Heart left ventricle (tissue), 13 donors: ENCODE measurements at regions not wholly inside any gene's neighbourhood (a gene's known extent, or its start where the extent isn't known, plus 50 kb on each side); places are given as distances from the start of the nearest gene placed in this dataset.

ENCODE experiments used
- CTCF ChIP-seq, 12 donors: fragments of 200-600 bp; sonication (generic) in 4 of 12; IDR thresholded peaks; one replicate each; pipeline versions ENCODE4 v1.5.0 to v1.8.0; 2018 to 2022; ENCODE audit warnings: antibody characterized with exemption in 12 of 12, mild to moderate bottlenecking in 5 of 12
- POLR2A ChIP-seq, 2 donors: fragments of 450-650 bp; IDR thresholded peaks; one replicate each; pipeline ENCODE4 v1.6.1; 2017; ENCODE audit warnings: antibody characterized with exemption in 2 of 2, mild to moderate bottlenecking in 2 of 2, moderate library complexity in 2 of 2
- donor health status: ischemic (EF 13 %, LVEDD 7.1; RV severe dilation, severe dysfunction).
- donor health status: DM: no; HTN: yes; CAD: no.
- donor health status: DM: no; HTN: no; CAD: no.
- donor health status: ischemic (EF 25% LVEDD 6.9; RV normal size, moderate dysfunction).
- donor health status: ischemic (EF 25% LVEDD 5.7; RV mildly dilated, moderate dysfunction).
- donor health status: ischemic (EF 35%, LVEDD 5.7; RV mildly dilated, moderate dysfunction).
- donor health status: nonischemic (EF 11% LVEDD 7.7; RV severe dilation, severe dysfunction).
- donor health status: DM: yes; HTN: yes; CAD: no.
- donor health status: PGD.
- donor health status: ischemic (EF 29% LVEDD 5.4; RV normal size, mild dysfunction).
- donor health status: nonischemic (EF 23%, LVEDD 6.1; RV moderate dilation, normal function).

DNA sequence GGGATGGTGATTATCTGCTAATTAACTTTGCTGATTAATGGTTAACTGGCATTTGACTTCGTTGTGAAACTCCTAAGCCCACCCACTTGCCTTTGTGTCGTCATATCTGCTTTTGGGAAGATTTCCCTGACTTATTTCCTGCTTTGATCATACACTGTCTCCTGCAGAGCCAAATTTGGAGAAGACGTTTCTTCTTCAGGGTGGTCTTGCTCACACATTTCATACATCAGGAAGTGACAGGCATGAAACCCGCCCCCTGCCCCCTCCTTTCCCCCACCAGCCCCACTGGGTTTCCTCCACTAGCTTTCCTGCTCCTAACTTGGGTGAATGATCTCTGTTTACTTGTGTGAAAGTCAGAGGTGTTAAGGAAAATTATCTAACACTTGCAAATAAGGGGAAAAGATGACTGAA is 300.1 kb downstream of the TSN start:
- TF ChIP-seq CTCF (IDR thresholded peaks at IDR 0.05) (no peak), POLR2A (IDR thresholded peaks at IDR 0.05) (no peak)
